K562 (cell line): ENCODE measurements at regions not wholly inside any gene's neighbourhood (a gene's known extent, or its start where the extent isn't known, plus 50 kb on each side); places are given as distances from the start of the nearest gene placed in this dataset.

Source experiments
- ATAC-seq: fragments of 200-7000 bp; cut with Tn5 transposase; 3 replicates; pipeline ENCODE4 v1.9.1; 2020; ENCODE audit warnings: moderate library complexity
- BruUV-seq: library from RNA; stranded (reverse); fragments of 400-500 nt; replicated peaks from 2 replicates; lab custom pipeline; 2021; lab: Mats Ljungman, UMichigan
- CTCF ChIA-PET: fragments of 300-600 bp; formaldehyde crosslinking; extraction: SDS; loops from one replicate; lab custom pipeline; 2021; ENCODE audit warnings: low intra/inter-chr PET ratio; lab: Yijun Ruan, JAX
- POLR2A ChIA-PET: fragments of 300-600, 350-650 bp; sonication (Branson Sonifier 250); formaldehyde crosslinking; extraction: SDS; loops from one replicate; lab custom pipeline; 2021; ENCODE audit warnings: antibody characterized with exemption, inconsistent platforms; lab: Yijun Ruan, JAX
- DNase-seq, 4 experiments: peaks; one replicate each; pipeline versions ENCODE4 v3.0.0 to v3.0.0-alpha.2; 2011 to 2018; ENCODE audit warnings: low spot score in 3 of 4, mixed read lengths in 3 of 4; ENCODE audit errors: extremely low read depth in 1 of 4
- FAIRE-seq: peaks from 2 replicates; lab custom pipeline; 2011; peaks lifted over from hg19 to GRCh38; lab: Jason Lieb, UNC
- H2AFZ ChIP-seq: 2 replicates; pipeline ENCODE4 v1.6.0; 2011; ENCODE audit warnings: low read depth, low read length, control low read depth, inconsistent platforms
- H3K27ac ChIP-seq: fragments of 200-600 bp; 3 replicates; pipeline ENCODE4 v1.8.0; 2011; ENCODE audit warnings: low read depth, mild to moderate bottlenecking, control low read depth, inconsistent platforms, low read length, moderate library complexity, mixed read lengths; ENCODE audit errors: extremely low read depth
- H3K27me3 ChIP-seq, 2 experiments: fragments of 300-600 bp in 1 of 2; 2 replicates in 1 of 2; 3 replicates in 1 of 2; pipeline versions ENCODE4 v1.6.0 to v1.8.0; 2011; ENCODE audit warnings: inconsistent platforms in 2 of 2, low read length in 2 of 2, mild to moderate bottlenecking in 1 of 2, mixed read lengths in 1 of 2, moderate library complexity in 1 of 2; ENCODE audit not compliant: control insufficient read depth in 2 of 2, insufficient read depth in 2 of 2
- H3K36me3 ChIP-seq: fragments of 300-600 bp; 3 replicates; pipeline ENCODE4 v1.8.0; 2011; ENCODE audit warnings: mild to moderate bottlenecking, low read length, inconsistent platforms; ENCODE audit not compliant: control insufficient read depth, insufficient read depth
- H3K4me1 ChIP-seq, 2 experiments: fragments of 200-600 bp in 1 of 2; replicated peaks in 1 of 2; 2 replicates in 1 of 2; 3 replicates in 1 of 2; pipeline versions ENCODE4 v1.5.1 to v1.8.0; 2011; ENCODE audit warnings: inconsistent platforms in 2 of 2, low read length in 2 of 2, mild to moderate bottlenecking in 1 of 2, mixed read lengths in 1 of 2, moderate library complexity in 1 of 2; ENCODE audit not compliant: control insufficient read depth in 2 of 2, insufficient read depth in 2 of 2
- H3K4me2 ChIP-seq: 2 replicates; pipeline ENCODE4 v1.6.1; 2011; ENCODE audit warnings: low read length, control low read depth, inconsistent platforms, mixed read lengths; ENCODE audit not compliant: insufficient read depth
- H3K4me3 ChIP-seq: fragments of 200-600 bp; sonication (generic), shearing (Covaris generic); 2 replicates; pipeline ENCODE4 v1.5.1; 2016; ENCODE audit warnings: control low read depth, inconsistent platforms
- H3K79me2 ChIP-seq: fragments of 200-600 bp; 3 replicates; pipeline ENCODE4 v1.8.0; 2011; ENCODE audit warnings: low read length, inconsistent platforms; ENCODE audit not compliant: control insufficient read depth, insufficient read depth
- H3K9ac ChIP-seq, 2 experiments: 2 replicates each; pipeline versions ENCODE4 v1.6.0 to v1.6.1; 2011; ENCODE audit warnings: low read depth in 2 of 2, low read length in 2 of 2, control low read depth in 1 of 2, inconsistent platforms in 1 of 2, mild to moderate bottlenecking in 1 of 2, mixed read lengths in 1 of 2; ENCODE audit not compliant: insufficient read depth in 1 of 2
- H3K9me1 ChIP-seq: one replicate; pipeline ENCODE4 v1.6.0; 2011; ENCODE audit warnings: inconsistent platforms, mild to moderate bottlenecking, low read length, moderate library complexity; ENCODE audit not compliant: control insufficient read depth, insufficient read depth
- H3K9me3 ChIP-seq: replicated peaks from 2 replicates; pipeline ENCODE4 v1.5.1; 2011; ENCODE audit warnings: low read depth, low read length, inconsistent platforms; ENCODE audit not compliant: control insufficient read depth, insufficient read depth
- H4K20me1 ChIP-seq: replicated peaks from 2 replicates; pipeline ENCODE4 v1.6.1; 2011; ENCODE audit warnings: low read length, inconsistent platforms, mixed read lengths; ENCODE audit not compliant: control insufficient read depth, insufficient read depth
- CEBPB ChIP-seq: fragments of 450-650 bp; IDR thresholded peaks from 2 replicates; pipeline ENCODE4 v1.6.1; 2016; ENCODE audit warnings: missing genetic modification characterization, missing compliant biosample characterization
- COPS2 ChIP-seq: fragments of 450-650 bp; conservative IDR thresholded peaks from 2 replicates; pipeline ENCODE4 v1.6.1; 2016; ENCODE audit warnings: mild to moderate bottlenecking, moderate library complexity
- NFE2 ChIP-seq: IDR thresholded peaks from 2 replicates; pipeline ENCODE4 v1.6.1; 2014; ENCODE audit warnings: antibody characterized with exemption, low read depth
- ZNF212 ChIP-seq: fragments of 450-650 bp; formaldehyde crosslinking; IDR thresholded peaks from 2 replicates; pipeline ENCODE4 v1.4.0; 2020; ENCODE audit warnings: mild to moderate bottlenecking
- ZNF384 ChIP-seq: IDR thresholded peaks from 2 replicates; pipeline ENCODE4 v1.6.1; 2012; ENCODE audit warnings: low read depth, low read length, improper control_type of control experiment
- WGBS: fragments of 100-300 bp; shearing (Covaris generic); methylation state at CpG from one replicate; pipeline ENCODE4 v1.1.6; 2016; ENCODE audit warnings: low coverage, mixed read lengths; ENCODE audit not compliant: insufficient coverage; ENCODE audit errors: missing lambda C conversion rate; 5-methylcytosine and 5-hydroxymethylcytosine counted together
- in situ Hi-C: fragments of 300-500 bp; cut with MboI; formaldehyde crosslinking; loops from 4 replicates; pipeline ENCODE4 v1.15.0; 2018; ENCODE audit warnings: inconsistent platforms, mixed read lengths
- intact Hi-C: fragments of 100-400 bp; cut with micrococcal nuclease; formaldehyde crosslinking; loops from 2 replicates; pipeline ENCODE4 v1.14.2; 2022
- TF ChIP-seq, protein P1 (sequence below): fragments of 450-650 bp; formaldehyde crosslinking; IDR thresholded peaks from 2 replicates; pipeline ENCODE4 v1.4.0; 2020; ENCODE audit warnings: mild to moderate bottlenecking, moderate library complexity
- TF ChIP-seq, protein P2 (sequence below), 3 experiments: IDR thresholded peaks in 2 of 3; conservative IDR thresholded peaks in 1 of 3; 2 replicates each; pipeline ENCODE4 v1.5.1; 2011 to 2012; ENCODE audit warnings: low read length in 3 of 3, mild to moderate bottlenecking in 3 of 3, control low read depth in 2 of 3, improper control_type of control experiment in 1 of 3, inconsistent platforms in 1 of 3, low read depth in 1 of 3, mixed read lengths in 1 of 3, moderate library complexity in 1 of 3; ENCODE audit not compliant: insufficient read depth in 2 of 3

- 0 out of 3 replicates have a peak, but pooled peaks have one; percentile 57 for ATAC-seq
- Histone ChIP-seq H3K9ac (no peak overlapping the region), H3K9me3 (no peaks in the 10 kb centered on the region), H3K27me3 (no peaks in the 10 kb centered on the region; a peak in 1 of 5 replicates), H3K36me3 (no peaks in the 10 kb centered on the region), H3K4me2 (no peak overlapping the region), H3K79me2 (no peaks in the 10 kb centered on the region), H3K4me1 (no peaks in the 10 kb centered on the region; a peak in 1 of 5 replicates), H2AFZ (no peak overlapping the region), H4K20me1 (no peaks in the 10 kb centered on the region), H3K4me3 (no peak overlapping the region), H3K9me1 (no peaks in the 10 kb centered on the region), H3K27ac (no peak overlapping the region)
- in situ Hi-C loops: no loop called here
- peak in 1 of 4 experiments; percentile 10 for DNase-seq
- TF ChIP-seq ZNF212: no peak
- TF ChIP-seq COPS2: no peak
- no peak for TF ChIP-seq NFE2
- TF ChIP-seq, protein P1, sequence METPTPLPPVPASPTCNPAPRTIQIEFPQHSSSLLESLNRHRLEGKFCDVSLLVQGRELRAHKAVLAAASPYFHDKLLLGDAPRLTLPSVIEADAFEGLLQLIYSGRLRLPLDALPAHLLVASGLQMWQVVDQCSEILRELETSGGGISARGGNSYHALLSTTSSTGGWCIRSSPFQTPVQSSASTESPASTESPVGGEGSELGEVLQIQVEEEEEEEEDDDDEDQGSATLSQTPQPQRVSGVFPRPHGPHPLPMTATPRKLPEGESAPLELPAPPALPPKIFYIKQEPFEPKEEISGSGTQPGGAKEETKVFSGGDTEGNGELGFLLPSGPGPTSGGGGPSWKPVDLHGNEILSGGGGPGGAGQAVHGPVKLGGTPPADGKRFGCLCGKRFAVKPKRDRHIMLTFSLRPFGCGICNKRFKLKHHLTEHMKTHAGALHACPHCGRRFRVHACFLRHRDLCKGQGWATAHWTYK (CRISPR knock-in tag): no peak
- TF ChIP-seq ZNF384: peak; percentile 73
- TF ChIP-seq, protein P2, sequence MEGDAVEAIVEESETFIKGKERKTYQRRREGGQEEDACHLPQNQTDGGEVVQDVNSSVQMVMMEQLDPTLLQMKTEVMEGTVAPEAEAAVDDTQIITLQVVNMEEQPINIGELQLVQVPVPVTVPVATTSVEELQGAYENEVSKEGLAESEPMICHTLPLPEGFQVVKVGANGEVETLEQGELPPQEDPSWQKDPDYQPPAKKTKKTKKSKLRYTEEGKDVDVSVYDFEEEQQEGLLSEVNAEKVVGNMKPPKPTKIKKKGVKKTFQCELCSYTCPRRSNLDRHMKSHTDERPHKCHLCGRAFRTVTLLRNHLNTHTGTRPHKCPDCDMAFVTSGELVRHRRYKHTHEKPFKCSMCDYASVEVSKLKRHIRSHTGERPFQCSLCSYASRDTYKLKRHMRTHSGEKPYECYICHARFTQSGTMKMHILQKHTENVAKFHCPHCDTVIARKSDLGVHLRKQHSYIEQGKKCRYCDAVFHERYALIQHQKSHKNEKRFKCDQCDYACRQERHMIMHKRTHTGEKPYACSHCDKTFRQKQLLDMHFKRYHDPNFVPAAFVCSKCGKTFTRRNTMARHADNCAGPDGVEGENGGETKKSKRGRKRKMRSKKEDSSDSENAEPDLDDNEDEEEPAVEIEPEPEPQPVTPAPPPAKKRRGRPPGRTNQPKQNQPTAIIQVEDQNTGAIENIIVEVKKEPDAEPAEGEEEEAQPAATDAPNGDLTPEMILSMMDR (IDR thresholded peaks at IDR 0.05 in 2 of 3, conservative IDR thresholded peaks at IDR 0.05 in 1 of 3; ENCODE audit: insufficient read depth in 2 of 3, low read depth in 1 of 3, low read length in 3 of 3): peak; percentile 11 to 42 (median 32); a peak in 3 of 6 replicates
- peak; percentile 36; the same call in 1 of the 2 replicates for TF ChIP-seq CEBPB
- no TSS peak for BruUV-seq
- CTCF ChIA-PET: no interaction called here
- POLR2A ChIA-PET: no interaction called here
- FAIRE-seq: no peak
- intact Hi-C loops: loop anchor here (5.0 kb wide), 1 partner anchor 60 kb away; no protein-coding TSS in a partner anchor
- WGBS: 25% methylated on average over 4 of the region's 4 CpGs
These were observed 50.1 kb upstream of the TTC39B start for GRCh38 chr9:15357050-15357653.
